K562 (cell line): ENCODE measurements at regions not wholly inside any gene's neighbourhood (a gene's known extent, or its start where the extent isn't known, plus 50 kb on each side); places are given as distances from the start of the nearest gene placed in this dataset.

Experiments used
- ATAC-seq: fragments of 200-7000 bp; cut with Tn5 transposase; 3 replicates; pipeline ENCODE4 v1.9.1; 2020; ENCODE audit warnings: moderate library complexity
- BruUV-seq: library from RNA; stranded (reverse); fragments of 400-500 nt; replicated peaks from 2 replicates; lab custom pipeline; 2021; lab: Mats Ljungman, UMichigan
- CTCF ChIA-PET: fragments of 300-600 bp; formaldehyde crosslinking; extraction: SDS; loops from one replicate; lab custom pipeline; 2021; ENCODE audit warnings: low intra/inter-chr PET ratio; lab: Yijun Ruan, JAX
- POLR2A ChIA-PET: fragments of 300-600, 350-650 bp; sonication (Branson Sonifier 250); formaldehyde crosslinking; extraction: SDS; loops from one replicate; lab custom pipeline; 2021; ENCODE audit warnings: antibody characterized with exemption, inconsistent platforms; lab: Yijun Ruan, JAX
- DNase-seq, 4 experiments: peaks; one replicate each; pipeline versions ENCODE4 v3.0.0 to v3.0.0-alpha.2; 2011 to 2018; ENCODE audit warnings: low spot score in 3 of 4, mixed read lengths in 3 of 4; ENCODE audit errors: extremely low read depth in 1 of 4
- FAIRE-seq: peaks from 2 replicates; lab custom pipeline; 2011; peaks lifted over from hg19 to GRCh38; lab: Jason Lieb, UNC
- H2AFZ ChIP-seq: 2 replicates; pipeline ENCODE4 v1.6.0; 2011; ENCODE audit warnings: low read depth, low read length, control low read depth, inconsistent platforms
- H3K27ac ChIP-seq: fragments of 200-600 bp; 3 replicates; pipeline ENCODE4 v1.8.0; 2011; ENCODE audit warnings: low read depth, mild to moderate bottlenecking, control low read depth, inconsistent platforms, low read length, moderate library complexity, mixed read lengths; ENCODE audit errors: extremely low read depth
- H3K27me3 ChIP-seq, 2 experiments: fragments of 300-600 bp in 1 of 2; 2 replicates in 1 of 2; 3 replicates in 1 of 2; pipeline versions ENCODE4 v1.6.0 to v1.8.0; 2011; ENCODE audit warnings: inconsistent platforms in 2 of 2, low read length in 2 of 2, mild to moderate bottlenecking in 1 of 2, mixed read lengths in 1 of 2, moderate library complexity in 1 of 2; ENCODE audit not compliant: control insufficient read depth in 2 of 2, insufficient read depth in 2 of 2
- H3K36me3 ChIP-seq: fragments of 300-600 bp; 3 replicates; pipeline ENCODE4 v1.8.0; 2011; ENCODE audit warnings: mild to moderate bottlenecking, low read length, inconsistent platforms; ENCODE audit not compliant: control insufficient read depth, insufficient read depth
- H3K4me1 ChIP-seq, 2 experiments: fragments of 200-600 bp in 1 of 2; replicated peaks in 1 of 2; 2 replicates in 1 of 2; 3 replicates in 1 of 2; pipeline versions ENCODE4 v1.5.1 to v1.8.0; 2011; ENCODE audit warnings: inconsistent platforms in 2 of 2, low read length in 2 of 2, mild to moderate bottlenecking in 1 of 2, mixed read lengths in 1 of 2, moderate library complexity in 1 of 2; ENCODE audit not compliant: control insufficient read depth in 2 of 2, insufficient read depth in 2 of 2
- H3K4me2 ChIP-seq: 2 replicates; pipeline ENCODE4 v1.6.1; 2011; ENCODE audit warnings: low read length, control low read depth, inconsistent platforms, mixed read lengths; ENCODE audit not compliant: insufficient read depth
- H3K4me3 ChIP-seq: fragments of 200-600 bp; sonication (generic), shearing (Covaris generic); 2 replicates; pipeline ENCODE4 v1.5.1; 2016; ENCODE audit warnings: control low read depth, inconsistent platforms
- H3K79me2 ChIP-seq: fragments of 200-600 bp; 3 replicates; pipeline ENCODE4 v1.8.0; 2011; ENCODE audit warnings: low read length, inconsistent platforms; ENCODE audit not compliant: control insufficient read depth, insufficient read depth
- H3K9ac ChIP-seq, 2 experiments: 2 replicates each; pipeline versions ENCODE4 v1.6.0 to v1.6.1; 2011; ENCODE audit warnings: low read depth in 2 of 2, low read length in 2 of 2, control low read depth in 1 of 2, inconsistent platforms in 1 of 2, mild to moderate bottlenecking in 1 of 2, mixed read lengths in 1 of 2; ENCODE audit not compliant: insufficient read depth in 1 of 2
- H3K9me1 ChIP-seq: one replicate; pipeline ENCODE4 v1.6.0; 2011; ENCODE audit warnings: inconsistent platforms, mild to moderate bottlenecking, low read length, moderate library complexity; ENCODE audit not compliant: control insufficient read depth, insufficient read depth
- H3K9me3 ChIP-seq: replicated peaks from 2 replicates; pipeline ENCODE4 v1.5.1; 2011; ENCODE audit warnings: low read depth, low read length, inconsistent platforms; ENCODE audit not compliant: control insufficient read depth, insufficient read depth
- H4K20me1 ChIP-seq: replicated peaks from 2 replicates; pipeline ENCODE4 v1.6.1; 2011; ENCODE audit warnings: low read length, inconsistent platforms, mixed read lengths; ENCODE audit not compliant: control insufficient read depth, insufficient read depth
- CHD4 ChIP-seq: fragments of 200-600 bp; sonication (generic); IDR thresholded peaks from 3 replicates; pipeline ENCODE4 v1.6.1; 2012; ENCODE audit warnings: low read depth, mild to moderate bottlenecking, mixed read lengths, low read length, inconsistent platforms; ENCODE audit not compliant: insufficient read depth, insufficient replicate concordance, poor library complexity, severe bottlenecking
- DNMT1 ChIP-seq: fragments of 450-650 bp; IDR thresholded peaks from 2 replicates; pipeline ENCODE4 v1.6.1; 2016; ENCODE audit warnings: antibody characterized with exemption, mild to moderate bottlenecking
- EZH2 ChIP-seq: IDR thresholded peaks from 2 replicates; pipeline ENCODE4 v1.6.1; 2012; ENCODE audit warnings: low read depth, mild to moderate bottlenecking, inconsistent platforms, low read length, borderline replicate concordance
- FIP1L1 ChIP-seq: fragments of 200-400 bp; formaldehyde crosslinking; IDR thresholded peaks from 2 replicates; pipeline ENCODE4 v1.6.1; 2018; ENCODE audit warnings: mild to moderate bottlenecking, low read depth, low read length; ENCODE audit not compliant: poor library complexity, severe bottlenecking
- HDAC2 ChIP-seq: fragments of 450-650 bp; IDR thresholded peaks from 2 replicates; pipeline ENCODE4 v1.6.1; 2016; ENCODE audit warnings: mild to moderate bottlenecking
- HDAC8 ChIP-seq: fragments of 450-650 bp; IDR thresholded peaks from 2 replicates; pipeline ENCODE4 v1.6.1; 2016; ENCODE audit warnings: mild to moderate bottlenecking, missing genetic modification characterization, moderate library complexity, missing compliant biosample characterization
- HNRNPK ChIP-seq: fragments of 200-400 bp; formaldehyde crosslinking; IDR thresholded peaks from one replicate; pipeline ENCODE4 v1.6.1; 2018; ENCODE audit warnings: mild to moderate bottlenecking, low read depth, low read length; ENCODE audit not compliant: poor library complexity, severe bottlenecking
- HNRNPL ChIP-seq: fragments of 200-400 bp; formaldehyde crosslinking; IDR thresholded peaks from 2 replicates; pipeline ENCODE4 v1.6.1; 2017; ENCODE audit warnings: low read depth, mild to moderate bottlenecking, low read length
- JUNB ChIP-seq: fragments of 450-650 bp; formaldehyde crosslinking; conservative IDR thresholded peaks from 2 replicates; pipeline ENCODE4 v1.4.0; 2020; ENCODE audit warnings: mild to moderate bottlenecking
- KAT2B ChIP-seq: IDR thresholded peaks from one replicate; pipeline ENCODE4 v1.6.1; 2012; ENCODE audit warnings: low read depth, mild to moderate bottlenecking, control low read depth, inconsistent platforms, low read length, moderate library complexity
- PCBP2 ChIP-seq: fragments of 200-400 bp; formaldehyde crosslinking; IDR thresholded peaks from 2 replicates; pipeline ENCODE4 v1.6.1; 2018; ENCODE audit warnings: low read length, low read depth, mild to moderate bottlenecking, moderate library complexity; ENCODE audit not compliant: poor library complexity, severe bottlenecking
- RBFOX2 ChIP-seq: fragments of 200-400 bp; formaldehyde crosslinking; IDR thresholded peaks from 2 replicates; pipeline ENCODE4 v1.6.1; 2017; ENCODE audit warnings: low read depth, mild to moderate bottlenecking, low read length, moderate library complexity
- STAG1 ChIP-seq: sonication (generic); formaldehyde crosslinking; IDR thresholded peaks from 2 replicates; pipeline ENCODE4 v1.5.0; 2020; ENCODE audit warnings: missing genetic modification reagents, borderline replicate concordance
- ZC3H11A ChIP-seq: IDR thresholded peaks from 2 replicates; pipeline ENCODE4 v1.6.1; 2012; ENCODE audit warnings: low read depth, low read length, improper control_type of control experiment
- ZFP30 ChIP-seq: fragments of 250-450 bp; sonication (Bioruptor Pico); IDR thresholded peaks from 2 replicates; pipeline ENCODE4 v1.8.0; 2022; ENCODE audit warnings: moderate library complexity, mild to moderate bottlenecking, inconsistent platforms, borderline replicate concordance
- ZNF583 ChIP-seq: fragments of 250-450 bp; sonication (Bioruptor Pico); IDR thresholded peaks from 2 replicates; pipeline ENCODE4 v1.4.0; 2020
- ZNF589 ChIP-seq: fragments of 200-800 bp; sonication (Bioruptor generic); IDR thresholded peaks from 2 replicates; pipeline ENCODE4 v1.6.1; 2016; ENCODE audit warnings: low read depth, missing genetic modification characterization, missing compliant biosample characterization
- WGBS: fragments of 100-300 bp; shearing (Covaris generic); methylation state at CpG from one replicate; pipeline ENCODE4 v1.1.6; 2016; ENCODE audit warnings: low coverage, mixed read lengths; ENCODE audit not compliant: insufficient coverage; ENCODE audit errors: missing lambda C conversion rate; 5-methylcytosine and 5-hydroxymethylcytosine counted together
- in situ Hi-C: fragments of 300-500 bp; cut with MboI; formaldehyde crosslinking; loops from 4 replicates; pipeline ENCODE4 v1.15.0; 2018; ENCODE audit warnings: inconsistent platforms, mixed read lengths
- intact Hi-C: fragments of 100-400 bp; cut with micrococcal nuclease; formaldehyde crosslinking; loops from 2 replicates; pipeline ENCODE4 v1.14.2; 2022
- TF ChIP-seq, protein P1 (sequence below), 2 experiments: fragments of 450-650 bp; IDR thresholded peaks; 2 replicates each; pipeline ENCODE4 v1.6.1; 2018; ENCODE audit warnings: mild to moderate bottlenecking in 2 of 2, low read depth in 1 of 2; ENCODE audit not compliant: partially characterized antibody in 2 of 2

DNA sequence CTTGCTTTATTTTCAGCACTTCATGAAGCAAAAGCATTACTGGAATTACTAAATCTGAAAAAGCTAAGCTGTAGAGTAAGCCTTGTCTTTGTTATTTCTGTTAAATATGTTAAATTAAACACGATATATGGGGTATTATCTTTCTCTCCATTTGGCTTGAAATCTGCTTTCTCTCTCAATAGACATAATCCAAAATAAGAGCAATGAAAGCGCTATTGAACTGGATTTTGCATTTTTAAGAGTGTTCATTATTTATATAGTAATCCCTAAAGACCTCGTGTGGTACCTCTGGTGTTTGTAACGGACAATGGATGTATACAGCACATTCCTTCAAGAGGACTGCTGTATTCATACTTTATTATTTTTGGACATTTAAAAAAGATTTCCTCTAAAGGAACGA lies 91.5 kb upstream of the KCNE2 start:
- CTCF ChIA-PET: no interaction called here
- in situ Hi-C loops (no loop called here), intact Hi-C loops (no loop called here)
- Histone ChIP-seq H4K20me1 (no peaks in the 10 kb centered on the region), H3K9me1 (no peaks in the 10 kb centered on the region), H3K79me2 (no peaks in the 10 kb centered on the region), H3K27ac (no peak overlapping the region), H3K4me3 (no peak overlapping the region), H3K4me2 (no peak overlapping the region), H3K36me3 (no peaks in the 10 kb centered on the region), H2AFZ (no peak overlapping the region), H3K4me1 (no peaks in the 10 kb centered on the region), H3K9me3 (no peaks in the 10 kb centered on the region), H3K27me3 (peaks cover 22 to 33% of the 10 kb centered on the region in 2 experiments)
- FAIRE-seq (no peak), DNase-seq (no peak), ATAC-seq (no peak)
- POLR2A ChIA-PET: interaction anchor here (1.2 to 1.4 kb wide), 2 partner anchors 10 to 28 kb away, joined by 3 to 4 read pairs; no protein-coding TSS in a partner anchor
- BruUV-seq: no TSS peak
- WGBS: 0% methylated on average over 5 of the region's 5 CpGs
- no peak for TF ChIP-seq ZFP30
- TF ChIP-seq, protein P1, sequence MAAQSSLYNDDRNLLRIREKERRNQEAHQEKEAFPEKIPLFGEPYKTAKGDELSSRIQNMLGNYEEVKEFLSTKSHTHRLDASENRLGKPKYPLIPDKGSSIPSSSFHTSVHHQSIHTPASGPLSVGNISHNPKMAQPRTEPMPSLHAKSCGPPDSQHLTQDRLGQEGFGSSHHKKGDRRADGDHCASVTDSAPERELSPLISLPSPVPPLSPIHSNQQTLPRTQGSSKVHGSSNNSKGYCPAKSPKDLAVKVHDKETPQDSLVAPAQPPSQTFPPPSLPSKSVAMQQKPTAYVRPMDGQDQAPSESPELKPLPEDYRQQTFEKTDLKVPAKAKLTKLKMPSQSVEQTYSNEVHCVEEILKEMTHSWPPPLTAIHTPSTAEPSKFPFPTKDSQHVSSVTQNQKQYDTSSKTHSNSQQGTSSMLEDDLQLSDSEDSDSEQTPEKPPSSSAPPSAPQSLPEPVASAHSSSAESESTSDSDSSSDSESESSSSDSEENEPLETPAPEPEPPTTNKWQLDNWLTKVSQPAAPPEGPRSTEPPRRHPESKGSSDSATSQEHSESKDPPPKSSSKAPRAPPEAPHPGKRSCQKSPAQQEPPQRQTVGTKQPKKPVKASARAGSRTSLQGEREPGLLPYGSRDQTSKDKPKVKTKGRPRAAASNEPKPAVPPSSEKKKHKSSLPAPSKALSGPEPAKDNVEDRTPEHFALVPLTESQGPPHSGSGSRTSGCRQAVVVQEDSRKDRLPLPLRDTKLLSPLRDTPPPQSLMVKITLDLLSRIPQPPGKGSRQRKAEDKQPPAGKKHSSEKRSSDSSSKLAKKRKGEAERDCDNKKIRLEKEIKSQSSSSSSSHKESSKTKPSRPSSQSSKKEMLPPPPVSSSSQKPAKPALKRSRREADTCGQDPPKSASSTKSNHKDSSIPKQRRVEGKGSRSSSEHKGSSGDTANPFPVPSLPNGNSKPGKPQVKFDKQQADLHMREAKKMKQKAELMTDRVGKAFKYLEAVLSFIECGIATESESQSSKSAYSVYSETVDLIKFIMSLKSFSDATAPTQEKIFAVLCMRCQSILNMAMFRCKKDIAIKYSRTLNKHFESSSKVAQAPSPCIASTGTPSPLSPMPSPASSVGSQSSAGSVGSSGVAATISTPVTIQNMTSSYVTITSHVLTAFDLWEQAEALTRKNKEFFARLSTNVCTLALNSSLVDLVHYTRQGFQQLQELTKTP (IDR thresholded peaks at IDR 0.05; ENCODE audit: low read depth in 1 of 2, partially characterized antibody in 2 of 2): no peak
- TF ChIP-seq STAG1: no peak
- TF ChIP-seq EZH2: no peak
- TF ChIP-seq RBFOX2: no peak
- no peak for TF ChIP-seq ZNF589 (CRISPR knock-in tag)
- TF ChIP-seq HNRNPK: no peak
- no peak for TF ChIP-seq FIP1L1
- TF ChIP-seq ZNF583 (CRISPR knock-in tag): no peak
- no peak for TF ChIP-seq CHD4
- TF ChIP-seq HDAC8: no peak
- no peak for TF ChIP-seq HDAC2
- no peak for TF ChIP-seq JUNB (CRISPR knock-in tag)
- no peak for TF ChIP-seq PCBP2
- TF ChIP-seq HNRNPL: no peak
- no peak for TF ChIP-seq ZC3H11A
- TF ChIP-seq KAT2B: no peak
- TF ChIP-seq DNMT1: no peak
- TF ChIP-seq, all 486 proteins: peak for 0
- H3K9ac ChIP-seq: no peak overlapping the region
